ENCODE measurements at regions not wholly inside any gene's neighbourhood (a gene's known extent, or its start where the extent isn't known, plus 50 kb on each side); places are given as distances from the start of the nearest gene placed in this dataset.

DNA sequence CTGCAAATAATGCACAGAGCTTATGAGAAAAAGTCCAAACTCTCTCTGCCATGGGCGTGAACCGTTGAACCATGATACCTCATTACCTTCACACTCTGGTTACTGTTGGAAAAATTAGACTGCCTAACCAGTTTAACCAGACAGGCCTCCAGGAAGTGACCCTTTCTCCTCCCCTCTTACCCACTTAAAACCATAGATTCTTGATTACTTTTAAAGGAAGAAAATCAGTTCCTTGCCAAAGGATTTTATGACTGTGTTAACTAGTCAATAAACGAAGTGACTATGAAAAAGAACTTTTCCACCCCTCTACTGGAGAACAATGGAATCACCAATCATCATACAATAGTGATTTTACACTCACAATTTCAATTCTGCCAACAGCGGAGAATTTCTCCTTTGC, 254.0 kb upstream of the ATP2B1 start:
- TF ChIP-seq CTCF (IDR thresholded peaks at IDR 0.05) (peak in 5 of 6 experiments; percentile 16 to 78 (median 68)), POLR2A (IDR thresholded peaks at IDR 0.05) (no peak)
- H3K27ac ChIP-seq, result peak overlapping the region in 2 of 4 donors; percentile 6 to 40
- no peaks in the 10 kb centered on the region for H3K36me3 ChIP-seq
- no peak overlapping the region for H3K4me3 ChIP-seq
- no peaks in the 10 kb centered on the region for H3K27me3 ChIP-seq
- H3K4me1 ChIP-seq, result peaks cover 0 to 20% (median 0%) of the 10 kb centered on the region in 4 donors
- H3K9me3 ChIP-seq, result no peaks in the 10 kb centered on the region
- peak in 1 of 3 donors; percentile 64 for DNase-seq

DNA sequence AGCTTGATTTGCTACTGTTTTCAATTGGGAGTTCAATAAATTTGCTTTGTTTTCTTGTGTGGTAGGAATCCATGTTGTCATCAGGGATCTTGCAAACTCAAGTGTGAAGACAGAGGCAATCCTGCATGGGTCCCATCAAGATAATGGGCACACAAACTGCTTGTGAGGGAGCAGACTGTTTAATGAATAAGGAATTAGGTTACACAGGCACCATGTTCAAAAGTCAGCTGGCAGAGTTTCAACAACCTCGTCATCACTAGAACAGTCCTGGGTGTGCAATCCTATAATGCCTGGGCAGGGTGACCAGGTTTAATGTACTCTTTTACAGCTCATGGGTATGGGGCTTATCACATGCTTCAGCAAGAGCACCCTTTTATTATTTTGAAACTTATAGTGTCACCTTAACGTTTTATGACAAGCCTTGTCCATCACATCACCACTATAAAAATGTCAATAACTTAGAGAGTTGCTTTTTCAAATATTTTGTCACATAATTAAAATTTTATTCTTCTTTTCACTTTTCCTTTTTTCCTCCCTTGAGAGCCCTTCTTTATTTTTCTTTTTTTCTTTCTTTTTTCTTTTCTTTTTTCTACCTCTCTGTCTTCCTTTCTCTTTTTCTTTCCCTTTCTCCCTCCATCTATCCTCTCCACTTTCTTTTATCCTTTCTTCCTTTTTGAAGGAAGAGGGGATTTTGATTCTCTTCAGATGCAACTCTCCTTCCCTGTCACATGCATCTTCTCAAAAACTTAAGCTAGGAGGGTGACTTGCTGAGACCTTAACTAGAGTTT, 252.2 kb upstream of the ATP2B1 start:
- H3K27ac ChIP-seq, result peak overlapping the region in 1 of 4 donors; percentile 66
- peak in 1 of 3 donors; percentile 88 for DNase-seq
- H3K4me3 ChIP-seq, result no peak overlapping the region
- H3K4me1 ChIP-seq, result peaks cover 0 to 20% (median 0%) of the 10 kb centered on the region in 4 donors
- TF ChIP-seq CTCF (IDR thresholded peaks at IDR 0.05) (no peak), POLR2A (IDR thresholded peaks at IDR 0.05) (no peak)
- H3K36me3 ChIP-seq, result no peaks in the 10 kb centered on the region
- no peaks in the 10 kb centered on the region for H3K9me3 ChIP-seq
- H3K27me3 ChIP-seq, result no peaks in the 10 kb centered on the region

GRCh38 chr12:89960011-89960507, 251.4 kb upstream of the ATP2B1 start:
- peaks cover 0 to 20% (median 0%) of the 10 kb centered on the region in 4 donors for H3K4me1 ChIP-seq
- H3K36me3 ChIP-seq, result no peaks in the 10 kb centered on the region
- H3K27me3 ChIP-seq, result no peaks in the 10 kb centered on the region
- DNase-seq, result no peak
- H3K27ac ChIP-seq, result peak overlapping the region in 1 of 4 donors; percentile 66
- no peak overlapping the region for H3K4me3 ChIP-seq
- TF ChIP-seq CTCF (IDR thresholded peaks at IDR 0.05) (no peak), POLR2A (IDR thresholded peaks at IDR 0.05) (no peak)
- H3K9me3 ChIP-seq, result no peaks in the 10 kb centered on the region

GRCh38 chr12:89959179-89959578, 250.5 kb upstream of the ATP2B1 start:
- Histone ChIP-seq H3K27ac (no peak overlapping the region), H3K4me1 (peaks cover 0 to 19% (median 0%) of the 10 kb centered on the region in 4 donors), H3K27me3 (no peaks in the 10 kb centered on the region), H3K36me3 (no peaks in the 10 kb centered on the region), H3K9me3 (no peaks in the 10 kb centered on the region), H3K4me3 (no peak overlapping the region)
- no peak for DNase-seq
- TF ChIP-seq POLR2A (IDR thresholded peaks at IDR 0.05) (no peak), CTCF (IDR thresholded peaks at IDR 0.05) (no peak)

GRCh38 chr12:89954259-89954658, 245.6 kb upstream of the ATP2B1 start:
- peaks cover 0 to 18% (median 9%) of the 10 kb centered on the region in 4 donors for H3K4me1 ChIP-seq
- H3K36me3 ChIP-seq, result no peaks in the 10 kb centered on the region
- no peak for DNase-seq
- H3K27ac ChIP-seq, result no peak overlapping the region
- no peaks in the 10 kb centered on the region for H3K27me3 ChIP-seq
- H3K4me3 ChIP-seq, result no peak overlapping the region
- TF ChIP-seq POLR2A (IDR thresholded peaks at IDR 0.05) (no peak), CTCF (IDR thresholded peaks at IDR 0.05) (no peak)
- H3K9me3 ChIP-seq, result no peaks in the 10 kb centered on the region
